ENCODE measurements at regions not wholly inside any gene's neighbourhood (a gene's known extent, or its start where the extent isn't known, plus 50 kb on each side); places are given as distances from the start of the nearest gene placed in this dataset.

DNA sequence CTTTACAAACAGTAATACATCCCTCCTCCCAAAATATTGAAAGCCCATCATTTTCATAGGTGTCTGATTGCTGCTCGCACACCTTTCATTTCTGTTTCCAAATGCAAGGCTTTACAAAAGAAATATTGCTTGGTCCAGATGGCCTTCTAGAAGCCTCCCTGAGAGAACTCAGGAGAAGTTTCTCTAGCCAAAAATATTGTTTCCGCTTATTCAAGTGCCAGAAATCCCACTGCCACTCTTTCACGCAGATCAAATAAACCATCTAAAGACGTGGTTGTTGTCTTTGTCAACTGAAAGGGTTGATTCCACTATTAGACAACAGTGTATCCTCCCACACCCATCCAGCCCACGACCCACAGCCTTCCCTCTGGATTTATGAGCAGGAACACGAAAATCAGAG, 96.2 kb downstream of the ZIC5 start:
- H3K4me3 ChIP-seq, result no peak overlapping the region
- no peak overlapping the region for H3K27ac ChIP-seq
- no peak for DNase-seq (ENCODE audit: low spot score)
- TF ChIP-seq, protein P1, sequence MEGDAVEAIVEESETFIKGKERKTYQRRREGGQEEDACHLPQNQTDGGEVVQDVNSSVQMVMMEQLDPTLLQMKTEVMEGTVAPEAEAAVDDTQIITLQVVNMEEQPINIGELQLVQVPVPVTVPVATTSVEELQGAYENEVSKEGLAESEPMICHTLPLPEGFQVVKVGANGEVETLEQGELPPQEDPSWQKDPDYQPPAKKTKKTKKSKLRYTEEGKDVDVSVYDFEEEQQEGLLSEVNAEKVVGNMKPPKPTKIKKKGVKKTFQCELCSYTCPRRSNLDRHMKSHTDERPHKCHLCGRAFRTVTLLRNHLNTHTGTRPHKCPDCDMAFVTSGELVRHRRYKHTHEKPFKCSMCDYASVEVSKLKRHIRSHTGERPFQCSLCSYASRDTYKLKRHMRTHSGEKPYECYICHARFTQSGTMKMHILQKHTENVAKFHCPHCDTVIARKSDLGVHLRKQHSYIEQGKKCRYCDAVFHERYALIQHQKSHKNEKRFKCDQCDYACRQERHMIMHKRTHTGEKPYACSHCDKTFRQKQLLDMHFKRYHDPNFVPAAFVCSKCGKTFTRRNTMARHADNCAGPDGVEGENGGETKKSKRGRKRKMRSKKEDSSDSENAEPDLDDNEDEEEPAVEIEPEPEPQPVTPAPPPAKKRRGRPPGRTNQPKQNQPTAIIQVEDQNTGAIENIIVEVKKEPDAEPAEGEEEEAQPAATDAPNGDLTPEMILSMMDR (IDR thresholded peaks at IDR 0.05), result no peak

GRCh38 chr13:99873832-99874430, 97.6 kb downstream of the ZIC5 start:
- no peak overlapping the region for H3K27ac ChIP-seq
- no peak overlapping the region for H3K4me3 ChIP-seq
- DNase-seq (ENCODE audit: low spot score), result no peak
- TF ChIP-seq, protein P1 (IDR thresholded peaks at IDR 0.05), result no peak

GRCh38 chr13:99873141-99873540, 98.4 kb downstream of the ZIC5 start:
- TF ChIP-seq, protein P1 (IDR thresholded peaks at IDR 0.05), result no peak
- DNase-seq (ENCODE audit: low spot score), result no peak
- Histone ChIP-seq H3K4me3 (no peak overlapping the region), H3K27ac (no peak overlapping the region)

DNA sequence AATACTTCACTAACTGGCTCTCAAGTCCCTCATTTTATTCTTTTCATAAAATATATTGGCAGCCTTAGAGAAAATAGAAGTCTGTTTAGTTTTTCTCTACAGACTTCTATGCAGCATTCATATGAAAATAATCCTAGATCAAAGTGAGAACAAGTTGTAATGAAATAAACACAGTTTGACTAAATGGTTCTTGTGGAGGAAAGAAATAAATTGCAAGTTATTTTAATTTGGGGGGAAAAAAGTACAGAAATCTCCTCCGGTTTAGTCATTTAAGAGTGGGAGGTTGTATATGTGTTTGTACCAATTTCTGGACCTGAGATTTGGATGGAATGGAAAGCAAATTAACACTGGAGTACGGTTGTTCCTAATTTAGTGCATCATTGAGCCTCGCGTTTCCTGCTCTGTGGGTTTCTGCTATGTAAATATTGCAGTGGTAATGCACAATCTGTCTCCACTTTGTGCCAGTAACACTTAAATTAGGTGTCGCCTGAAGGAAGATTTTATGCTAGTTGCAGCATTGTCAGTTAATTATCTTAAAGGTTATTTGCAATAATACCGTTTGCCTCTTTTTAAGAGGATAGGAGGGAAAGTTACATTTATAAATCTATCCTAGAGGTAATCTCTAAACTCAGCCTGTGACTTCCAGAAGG, 100.2 kb downstream of the ZIC5 start:
- DNase-seq (ENCODE audit: low spot score), result no peak
- H3K27ac ChIP-seq, result no peak overlapping the region
- TF ChIP-seq, protein P1 (IDR thresholded peaks at IDR 0.05), result no peak
- no peak overlapping the region for H3K4me3 ChIP-seq

GRCh38 chr13:99870541-99870940, 101.0 kb downstream of the ZIC5 start:
- Histone ChIP-seq H3K4me3 (no peak overlapping the region), H3K27ac (no peak overlapping the region)
- TF ChIP-seq, protein P1 (IDR thresholded peaks at IDR 0.05), result no peak
- DNase-seq (ENCODE audit: low spot score), result no peak

- DNase-seq (ENCODE audit: low spot score), result no peak
- Histone ChIP-seq H3K4me3 (no peak overlapping the region), H3K27ac (no peak overlapping the region)
- TF ChIP-seq, protein P1 (IDR thresholded peaks at IDR 0.05), result no peak
These were observed 101.7 kb downstream of the ZIC5 start for GRCh38 chr13:99869830-99870229.

- H3K4me3 ChIP-seq, result no peak overlapping the region
- TF ChIP-seq, protein P1 (IDR thresholded peaks at IDR 0.05), result no peak
- no peak overlapping the region for H3K27ac ChIP-seq
- no peak for DNase-seq (ENCODE audit: low spot score)
These were observed 102.8 kb downstream of the ZIC5 start for GRCh38 chr13:99868767-99869166.
